ENCODE measurements at regions not wholly inside any gene's neighbourhood (a gene's known extent, or its start where the extent isn't known, plus 50 kb on each side); places are given as distances from the start of the nearest gene placed in this dataset.

- Histone ChIP-seq H3K27me3 (ENCODE audit: insufficient read depth, low read depth, low read length) (no peaks in the 10 kb centered on the region), H3K27ac (ENCODE audit: low read length) (no peak overlapping the region), H4K20me1 (ENCODE audit: insufficient read depth) (no peaks in the 10 kb centered on the region), H3K9ac (ENCODE audit: low read length) (no peak overlapping the region), H2AFZ (ENCODE audit: low read depth, low read length) (no peak overlapping the region), H3K4me3 (ENCODE audit: low read length) (no peak overlapping the region), H3K4me2 (ENCODE audit: low read length) (no peak overlapping the region), H3K9me3 (ENCODE audit: low read length) (no peaks in the 10 kb centered on the region), H3F3A (ENCODE audit: insufficient read depth, low read length, poor library complexity, severe bottlenecking) (no peaks in the 10 kb centered on the region), H3K36me3 (ENCODE audit: insufficient read depth, low read length) (no peaks in the 10 kb centered on the region), H3K79me2 (replicated peaks; ENCODE audit: insufficient read depth, low read length) (no peaks in the 10 kb centered on the region), H3K9me2 (ENCODE audit: insufficient read depth, low read length) (no peaks in the 10 kb centered on the region)
- TF ChIP-seq REST (IDR thresholded peaks at IDR 0.05; ENCODE audit: borderline replicate concordance): no peak
- no peak for TF ChIP-seq CTCF (IDR thresholded peaks at IDR 0.05; ENCODE audit: poor library complexity, severe bottlenecking)
- no peak for TF ChIP-seq POLR2AphosphoS5 (IDR thresholded peaks at IDR 0.05)
- TF ChIP-seq MXI1 (conservative IDR thresholded peaks at IDR 0.05; ENCODE audit: poor library complexity, severe bottlenecking): no peak
- no peak for TF ChIP-seq EP300 (conservative IDR thresholded peaks at IDR 0.05; ENCODE audit: poor library complexity, severe bottlenecking)
- no peak for TF ChIP-seq RAD21 (conservative IDR thresholded peaks at IDR 0.05)
Measured at GRCh38 chr17:73888862-73889261, 244.6 kb upstream of the SDK2 start.

- no peaks in the 10 kb centered on the region for H3K9me2 ChIP-seq (ENCODE audit: insufficient read depth, low read length)
- no peak for TF ChIP-seq CTCF (IDR thresholded peaks at IDR 0.05; ENCODE audit: poor library complexity, severe bottlenecking)
- TF ChIP-seq RAD21 (conservative IDR thresholded peaks at IDR 0.05): no peak
- TF ChIP-seq EZH2 (IDR thresholded peaks at IDR 0.05; ENCODE audit: borderline replicate concordance, insufficient read depth, low read length, poor library complexity, severe bottlenecking): no peak
- TF ChIP-seq EP300 (conservative IDR thresholded peaks at IDR 0.05; ENCODE audit: poor library complexity, severe bottlenecking): no peak
- TF ChIP-seq SMC3 (conservative IDR thresholded peaks at IDR 0.05; ENCODE audit: poor library complexity): no peak
- no peak for TF ChIP-seq POLR2AphosphoS5 (IDR thresholded peaks at IDR 0.05)
- no peak overlapping the region for H3K4me3 ChIP-seq (ENCODE audit: low read length)
Measured at GRCh38 chr17:73889439-73889838, 245.2 kb upstream of the SDK2 start.

More at GRCh38 chr17:73889439-73889838, 245.2 kb upstream of the SDK2 start:
- H3K27ac ChIP-seq (ENCODE audit: low read length): no peak overlapping the region
- no peaks in the 10 kb centered on the region for H3K79me2 ChIP-seq (replicated peaks; ENCODE audit: insufficient read depth, low read length)
- H3K9ac ChIP-seq (ENCODE audit: low read length): no peak overlapping the region
- H2AFZ ChIP-seq (ENCODE audit: low read depth, low read length): no peak overlapping the region
- H3F3A ChIP-seq (ENCODE audit: insufficient read depth, low read length, poor library complexity, severe bottlenecking): no peaks in the 10 kb centered on the region
- no peaks in the 10 kb centered on the region for H3K27me3 ChIP-seq (ENCODE audit: insufficient read depth, low read depth, low read length)
- no peaks in the 10 kb centered on the region for H4K20me1 ChIP-seq (ENCODE audit: insufficient read depth)
- H3K4me2 ChIP-seq (ENCODE audit: low read length): no peak overlapping the region
- H3K36me3 ChIP-seq (ENCODE audit: insufficient read depth, low read length): no peaks in the 10 kb centered on the region
- no peaks in the 10 kb centered on the region for H3K9me3 ChIP-seq (ENCODE audit: low read length)

Measured in neural cell (in vitro differentiated cells).